Urinary bladder (tissue), 3 donors: ENCODE measurements at regions not wholly inside any gene's neighbourhood (a gene's known extent, or its start where the extent isn't known, plus 50 kb on each side); places are given as distances from the start of the nearest gene placed in this dataset.
"Not testable (repeated sequence)": the region's sequence is repeated elsewhere in the genome, so short reads cannot be mapped to it uniquely, and the experiment has no call there.

Experiments used
- DNase-seq: peaks from one replicate; pipeline ENCODE4 v3.0.0-alpha.2; 2015; ENCODE audit errors: extremely low spot score
- H3K27ac ChIP-seq: one replicate; pipeline ENCODE4 v1.5.1; 2013; ENCODE audit warnings: low read depth, mild to moderate bottlenecking, moderate library complexity
- H3K36me3 ChIP-seq: one replicate; pipeline ENCODE4 v1.6.1; 2013; ENCODE audit warnings: mild to moderate bottlenecking, moderate library complexity; ENCODE audit not compliant: insufficient read depth
- H3K4me1 ChIP-seq: one replicate; pipeline ENCODE4 v1.6.1; 2013; ENCODE audit warnings: mild to moderate bottlenecking, moderate library complexity; ENCODE audit not compliant: insufficient read depth
- H3K4me3 ChIP-seq: one replicate; pipeline ENCODE4 v1.5.1; 2013; ENCODE audit warnings: low read depth, low read length
- WGBS: extraction: QIAGEN DNeasy Blood & Tissue Kit; methylation state at CpG from one replicate; pipeline ENCODE4 v1.1.7; 2013; 5-methylcytosine and 5-hydroxymethylcytosine counted together
- donor health status: healthy with polysubstance abuse.
- donor health status: healthy.

DNA sequence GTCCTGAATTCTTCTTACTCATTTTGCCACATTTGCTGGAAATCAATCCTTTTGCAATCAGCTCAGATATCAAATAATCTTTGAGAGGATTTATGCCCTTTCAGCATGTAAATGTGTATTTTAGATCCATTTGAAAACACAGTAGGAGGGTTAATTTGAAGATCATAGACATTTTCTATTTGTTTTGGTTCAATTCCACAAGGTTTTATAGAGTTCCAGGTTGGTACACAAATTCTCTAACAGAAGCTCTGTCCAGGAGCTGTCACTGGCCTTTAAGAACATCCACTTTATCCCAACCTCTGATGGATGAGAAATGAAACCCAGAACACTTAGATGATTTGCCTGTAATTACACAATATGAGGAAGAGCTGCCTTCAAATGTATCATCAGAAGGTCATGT lies 157.3 kb upstream of the CHAC2 start:
- Histone ChIP-seq H3K36me3 (no peaks in the 10 kb centered on the region), H3K27ac (no peak overlapping the region), H3K4me1 (no peaks in the 10 kb centered on the region), H3K4me3 (no peak overlapping the region)
- no peak for DNase-seq

DNA sequence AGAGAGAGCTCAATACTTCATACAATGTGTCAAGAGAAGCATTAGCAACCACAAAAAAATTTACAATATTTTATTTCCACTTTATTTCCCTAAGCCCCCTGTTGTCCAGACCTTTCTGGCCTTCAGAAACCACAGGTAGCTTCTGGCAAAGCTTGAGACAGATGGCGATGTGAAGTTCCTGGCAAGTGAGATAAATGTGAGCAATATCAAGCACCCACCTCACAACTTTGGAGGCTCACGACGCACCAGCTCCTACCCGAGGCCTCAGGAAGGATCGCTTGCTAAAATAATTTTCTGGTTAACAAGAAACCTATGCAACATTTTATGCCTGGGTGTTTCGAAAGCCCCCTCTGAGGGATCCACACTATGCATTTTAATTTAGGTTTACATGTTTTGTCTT lies 158.1 kb upstream of the CHAC2 start:
- Histone ChIP-seq H3K36me3 (no peaks in the 10 kb centered on the region), H3K4me3 (no peak overlapping the region), H3K27ac (no peak overlapping the region), H3K4me1 (no peaks in the 10 kb centered on the region)
- 94% methylated on average over 6 of the region's 6 CpGs for WGBS
- no peak for DNase-seq

DNA sequence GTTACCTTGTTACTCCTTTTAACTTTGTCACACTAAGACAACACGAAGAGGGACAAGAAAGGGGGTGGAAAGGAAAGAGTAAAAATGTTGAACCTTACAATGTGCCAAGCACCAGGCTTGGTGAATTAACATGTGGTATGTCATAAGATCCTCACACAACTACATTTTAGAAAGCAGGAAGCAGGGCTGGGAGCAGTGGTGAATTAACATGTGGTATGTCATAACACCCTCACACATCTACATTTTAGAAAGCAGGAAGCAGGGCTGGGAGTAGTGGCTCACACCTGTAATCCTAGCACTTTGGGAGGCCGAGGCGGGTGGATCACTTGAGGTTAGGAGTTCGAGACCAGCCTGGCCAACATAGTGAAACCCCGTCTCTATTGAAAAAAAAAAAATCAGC lies 159.3 kb upstream of the CHAC2 start:
- Histone ChIP-seq H3K4me3 (no peak overlapping the region), H3K27ac (no peak overlapping the region), H3K4me1 (no peaks in the 10 kb centered on the region), H3K36me3 (no peaks in the 10 kb centered on the region)
- DNase-seq, result no peak
- WGBS, result 96% methylated on average over 5 of the region's 5 CpGs

DNA sequence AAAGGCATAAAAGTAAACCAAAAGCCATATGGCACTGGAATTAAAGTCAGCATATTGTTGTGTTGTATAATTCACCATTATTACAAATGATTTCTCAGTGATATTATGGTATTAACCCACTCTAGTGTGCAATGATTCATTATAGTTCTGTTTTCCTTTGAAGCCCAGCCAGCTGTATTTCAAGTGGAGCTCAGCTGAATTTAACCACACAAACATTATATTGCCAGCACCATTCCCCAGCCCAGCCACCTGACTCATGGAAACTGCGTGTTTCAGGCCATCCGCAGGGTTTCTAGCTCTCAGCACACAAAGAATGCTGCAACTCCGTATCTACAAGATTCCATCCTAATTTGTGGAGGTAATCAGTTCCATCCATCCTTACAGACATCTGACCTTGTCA lies 166.8 kb upstream of the CHAC2 start:
- WGBS, result 52% methylated on average over 3 of the region's 3 CpGs
- Histone ChIP-seq H3K4me1 (no peaks in the 10 kb centered on the region), H3K27ac (no peak overlapping the region), H3K4me3 (no peak overlapping the region), H3K36me3 (no peaks in the 10 kb centered on the region)
- DNase-seq, result no peak

DNA sequence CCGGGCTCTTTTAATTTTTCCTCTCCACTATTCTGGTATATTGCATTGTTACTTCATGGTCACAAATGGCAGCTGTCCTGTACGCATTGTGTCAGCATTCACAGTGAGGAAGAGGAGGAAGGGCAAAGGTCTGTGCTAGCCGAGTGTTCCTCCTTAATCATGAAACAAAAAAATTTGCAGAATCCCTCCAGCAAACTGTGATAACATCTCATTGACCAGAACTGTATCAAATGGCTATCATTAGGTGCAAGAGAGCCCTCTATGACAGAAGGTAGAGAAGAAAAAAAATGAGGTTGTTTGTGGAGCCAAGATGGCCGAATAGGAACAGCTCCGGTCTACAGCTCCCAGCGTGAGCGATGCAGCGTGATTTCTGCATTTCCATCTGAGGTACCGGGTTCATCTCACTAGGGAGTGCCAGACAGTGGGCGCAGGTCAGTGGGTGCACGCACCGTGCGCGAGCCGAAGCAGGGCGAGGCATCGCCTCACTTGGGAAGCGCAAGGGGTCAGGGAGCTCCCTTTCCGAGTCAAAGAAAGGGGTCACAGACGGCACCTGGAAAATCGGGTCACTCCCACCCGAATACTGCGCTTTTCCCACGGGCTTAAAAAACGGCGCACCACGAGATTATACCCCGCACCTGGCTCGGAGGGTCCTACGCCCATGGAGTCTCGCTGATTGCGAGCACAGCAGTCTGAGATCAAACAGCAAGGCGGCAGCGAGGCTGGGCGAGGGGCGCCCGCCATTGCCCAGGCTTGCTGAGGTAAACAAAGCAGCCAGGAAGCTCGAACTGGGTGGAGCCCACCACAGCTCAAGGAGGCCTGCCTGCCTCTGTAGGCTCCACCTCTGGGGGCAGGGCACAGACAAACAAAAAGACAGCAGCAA lies 180.6 kb upstream of the CHAC2 start:
- H3K36me3 ChIP-seq, DNase-seq, H3K4me1 ChIP-seq, H3K4me3 ChIP-seq, H3K27ac ChIP-seq: not testable (repeated sequence)
- 88% methylated on average over 38 of the region's 38 CpGs for WGBS

DNA sequence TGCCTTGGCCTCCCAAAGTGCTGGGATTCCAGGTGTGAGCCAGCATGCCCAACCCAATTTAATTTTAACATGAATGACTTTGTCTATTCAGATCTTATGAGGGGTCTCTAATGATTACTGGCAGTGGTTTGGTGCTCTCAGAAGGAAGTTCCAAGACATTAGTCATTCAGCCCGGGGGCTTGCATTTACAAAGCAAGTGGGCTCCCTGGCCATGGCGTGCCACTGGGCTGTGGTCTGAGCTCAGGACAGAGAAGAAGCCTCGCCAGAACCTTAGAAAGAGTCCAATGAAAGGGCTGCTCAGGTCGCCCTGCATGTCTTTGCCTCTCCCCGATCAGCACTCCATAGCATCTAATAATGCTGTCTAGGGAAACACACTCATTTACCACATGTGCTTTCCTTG lies 182.6 kb upstream of the CHAC2 start:
- no peaks in the 10 kb centered on the region for H3K36me3 ChIP-seq
- no peaks in the 10 kb centered on the region for H3K4me1 ChIP-seq
- no peak overlapping the region for H3K4me3 ChIP-seq
- no peak overlapping the region for H3K27ac ChIP-seq
- 79% methylated on average over 5 of the region's 5 CpGs for WGBS
- DNase-seq, result no peak

DNA sequence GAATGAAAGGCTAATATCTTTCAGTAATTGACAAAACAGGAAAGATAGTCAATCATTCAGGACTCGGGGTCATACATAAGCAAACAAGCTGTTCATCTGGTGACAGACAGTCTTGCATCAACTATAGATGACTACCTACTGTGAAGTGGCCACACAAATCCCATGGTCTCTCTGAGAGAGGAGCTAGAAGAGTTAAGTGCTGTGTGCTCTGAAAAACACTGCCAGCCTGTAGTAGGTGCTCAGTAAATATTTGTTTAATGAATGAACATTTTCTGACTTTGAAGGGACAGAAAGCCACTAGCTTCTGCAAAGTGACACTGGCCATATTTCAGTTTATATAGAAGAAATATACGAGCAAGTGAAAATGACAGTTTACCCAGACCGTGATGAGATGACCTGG lies 184.0 kb upstream of the CHAC2 start:
- DNase-seq, result no peak
- 80% methylated on average over 3 of the region's 3 CpGs for WGBS

DNA sequence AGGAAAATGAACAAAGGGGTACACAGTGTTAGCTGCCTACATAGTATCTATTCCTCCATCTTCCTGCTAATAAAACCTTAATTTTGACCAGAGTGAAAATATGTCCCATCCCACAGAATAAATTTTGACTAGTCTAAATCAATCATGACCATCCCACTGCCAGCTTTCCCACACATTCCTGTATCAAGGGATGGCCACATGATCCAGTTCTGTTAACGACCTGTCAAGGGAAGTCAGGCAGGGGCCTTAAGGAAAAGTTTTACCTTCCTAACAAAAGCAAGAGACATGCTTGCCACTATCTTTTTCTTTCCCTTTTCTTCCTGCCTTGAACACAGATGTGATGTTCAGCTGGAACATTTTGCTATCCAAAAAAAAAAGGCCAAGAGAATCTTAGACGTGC lies 185.0 kb upstream of the CHAC2 start:
- 51% methylated on average over 2 of the region's 2 CpGs for WGBS
- Histone ChIP-seq H3K27ac (no peak overlapping the region), H3K36me3 (no peaks in the 10 kb centered on the region), H3K4me3 (no peak overlapping the region), H3K4me1 (no peaks in the 10 kb centered on the region)
- no peak for DNase-seq

More for the DNA sequence above, 184.0 kb upstream of the CHAC2 start:
- no peaks in the 10 kb centered on the region for H3K36me3 ChIP-seq
- H3K27ac ChIP-seq, result no peak overlapping the region
- no peak overlapping the region for H3K4me3 ChIP-seq
- H3K4me1 ChIP-seq, result no peaks in the 10 kb centered on the region

DNA sequence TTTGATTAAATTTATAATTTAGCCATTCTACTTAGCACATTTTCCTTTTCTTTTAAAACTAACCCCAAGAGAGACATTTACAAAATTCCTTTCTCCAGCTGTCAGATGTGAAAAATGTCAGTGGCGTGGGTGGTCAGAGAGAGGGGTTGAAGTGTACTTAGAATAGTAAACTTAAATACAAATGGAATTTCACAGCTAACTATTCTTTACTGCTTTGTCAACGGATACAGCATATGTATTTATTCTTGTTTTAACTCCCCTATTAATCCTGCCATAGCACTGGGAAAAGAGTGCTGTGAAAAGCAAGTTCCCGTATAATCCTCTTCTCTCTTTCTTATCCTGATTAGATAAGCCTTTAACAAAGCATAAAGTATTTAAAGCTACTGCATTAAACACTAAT lies 191.4 kb upstream of the CHAC2 start:
- WGBS, result 59% methylated on average over 3 of the region's 3 CpGs
- no peak overlapping the region for H3K4me3 ChIP-seq
- no peaks in the 10 kb centered on the region for H3K4me1 ChIP-seq
- no peak overlapping the region for H3K27ac ChIP-seq
- H3K36me3 ChIP-seq, result no peaks in the 10 kb centered on the region
- DNase-seq, result no peak

DNA sequence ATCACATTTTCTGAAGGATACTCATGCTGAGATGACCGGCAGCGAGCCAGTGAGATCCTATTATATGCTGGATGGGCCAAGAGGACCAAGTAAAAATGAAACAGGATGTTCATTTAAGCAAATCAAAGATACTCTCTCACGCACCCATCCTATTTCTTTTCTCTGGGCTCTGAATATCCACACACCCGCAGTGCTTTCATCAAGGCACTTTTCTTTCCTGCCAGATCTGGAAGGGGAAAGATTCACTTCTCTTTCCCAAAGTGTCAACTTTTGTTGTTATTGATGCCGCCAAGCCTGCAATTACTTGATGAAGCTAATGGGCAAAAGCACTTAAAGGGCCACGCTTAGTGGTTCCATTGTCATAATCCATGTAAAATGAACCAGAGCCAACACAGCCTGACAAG lies 191.9 kb upstream of the CHAC2 start:
- Histone ChIP-seq H3K4me1 (no peaks in the 10 kb centered on the region), H3K36me3 (no peaks in the 10 kb centered on the region), H3K4me3 (no peak overlapping the region), H3K27ac (no peak overlapping the region)
- WGBS, result 80% methylated on average over 6 of the region's 6 CpGs
- DNase-seq, result no peak

DNA sequence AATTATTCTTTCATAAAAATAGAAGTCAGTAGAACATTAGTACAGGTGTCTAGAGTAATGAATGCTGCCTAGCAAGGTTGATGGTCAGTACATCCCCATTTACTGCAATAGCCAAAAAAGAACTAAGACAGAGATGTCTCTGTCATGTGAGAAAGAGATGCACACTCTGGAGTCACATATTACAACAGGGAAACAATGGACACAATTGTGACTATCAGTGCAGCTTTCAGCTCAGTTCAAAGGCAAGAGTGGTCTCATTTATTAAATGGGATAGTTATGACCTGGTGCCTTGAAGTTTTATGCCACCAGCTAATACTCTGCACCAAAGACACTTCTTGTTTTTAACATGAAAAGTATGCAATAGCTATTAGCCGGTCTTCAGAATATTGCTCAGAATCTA lies 194.9 kb upstream of the CHAC2 start:
- no peak overlapping the region for H3K4me3 ChIP-seq
- WGBS, result 94% methylated on average over 1 of the region's 1 CpG
- H3K36me3 ChIP-seq, result no peaks in the 10 kb centered on the region
- no peak for DNase-seq
- no peaks in the 10 kb centered on the region for H3K4me1 ChIP-seq
- no peak overlapping the region for H3K27ac ChIP-seq

DNA sequence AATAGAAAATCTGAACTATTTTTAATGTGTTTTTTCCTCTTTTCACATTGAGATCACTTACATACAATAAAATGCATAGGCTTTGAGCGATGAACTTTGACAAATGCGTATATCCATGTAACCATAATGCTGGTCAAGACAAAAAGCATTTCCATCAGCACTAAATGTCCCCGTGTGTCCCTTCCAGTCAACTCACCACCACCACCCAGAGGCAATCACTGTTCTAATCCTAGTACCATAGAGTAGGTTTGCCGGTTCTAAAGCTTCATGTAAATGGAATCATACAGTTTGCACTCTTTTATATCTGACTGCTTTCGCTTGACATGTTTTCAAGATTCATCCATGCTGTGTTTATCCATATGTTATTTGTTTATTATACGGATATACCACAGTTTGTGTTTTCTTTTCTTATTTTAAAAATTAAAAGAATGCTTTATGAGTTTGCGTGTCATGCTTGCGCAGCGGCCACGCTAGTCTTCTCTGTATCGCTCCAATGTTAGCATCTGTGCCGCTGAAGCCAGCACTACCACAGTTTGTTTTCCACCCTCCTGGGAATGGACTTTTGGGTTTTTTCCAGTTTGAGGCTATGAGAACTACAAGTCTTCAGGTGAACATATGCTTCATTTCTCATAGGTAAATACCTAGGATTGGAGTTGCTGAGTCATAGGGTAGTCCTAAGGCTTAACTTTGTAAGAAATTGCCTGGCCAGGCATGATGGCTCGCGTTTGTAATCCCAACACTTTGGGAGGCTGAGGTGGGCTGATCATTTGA lies 197.5 kb upstream of the CHAC2 start:
- Histone ChIP-seq H3K4me3 (no peak overlapping the region), H3K4me1 (no peaks in the 10 kb centered on the region), H3K27ac (no peak overlapping the region), H3K36me3 (no peaks in the 10 kb centered on the region)
- WGBS, result 93% methylated on average over 14 of the region's 14 CpGs
- no peak for DNase-seq

DNA sequence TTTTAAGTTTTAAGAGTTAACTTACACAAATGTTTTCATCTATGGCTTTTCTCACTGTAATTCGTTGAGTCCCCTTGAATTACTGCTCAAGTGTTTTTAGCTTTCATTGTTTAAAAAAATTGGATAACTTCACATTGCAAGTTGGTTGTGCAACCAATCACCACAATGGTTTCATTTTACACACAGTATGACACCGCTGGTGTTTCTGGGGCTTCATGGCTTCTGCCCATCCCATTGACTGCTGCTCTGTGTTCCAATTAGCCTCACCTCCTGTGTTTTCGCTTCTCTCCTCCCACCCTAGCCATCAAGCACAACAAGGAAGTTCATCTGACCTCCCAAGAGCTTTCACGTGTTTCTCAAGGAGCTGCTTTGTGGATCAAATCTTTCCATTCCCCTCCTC lies 199.1 kb upstream of the CHAC2 start:
- no peak for DNase-seq
- Histone ChIP-seq H3K4me1 (no peaks in the 10 kb centered on the region), H3K27ac (no peak overlapping the region), H3K36me3 (no peaks in the 10 kb centered on the region), H3K4me3 (no peak overlapping the region)
- WGBS, result 68% methylated on average over 4 of the region's 4 CpGs

DNA sequence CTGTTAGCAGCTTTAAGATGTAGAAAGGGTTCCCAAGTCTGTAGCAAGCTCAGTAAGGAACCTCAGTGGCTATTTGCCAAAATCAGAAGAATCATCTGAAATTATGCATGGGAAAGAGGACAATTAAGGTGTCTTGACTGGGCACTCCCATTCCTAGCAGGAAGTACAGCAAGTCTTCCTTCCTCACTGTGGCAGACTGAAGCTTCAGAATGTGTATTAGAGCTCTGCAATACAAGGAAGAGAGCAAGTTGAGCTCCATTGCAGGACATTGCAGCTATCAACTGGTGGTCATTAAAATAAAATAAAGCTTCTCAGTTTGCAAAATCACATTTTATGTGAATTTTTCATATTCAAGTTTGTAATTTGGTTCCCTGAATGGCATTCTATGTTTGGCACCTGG lies 200.5 kb upstream of the CHAC2 start:
- DNase-seq, result no peak
- H3K4me3 ChIP-seq, result no peak overlapping the region
- no peaks in the 10 kb centered on the region for H3K4me1 ChIP-seq
- no peak overlapping the region for H3K27ac ChIP-seq
- no peaks in the 10 kb centered on the region for H3K36me3 ChIP-seq
